ENCODE measurements at regions not wholly inside any gene's neighbourhood (a gene's known extent, or its start where the extent isn't known, plus 50 kb on each side); places are given as distances from the start of the nearest gene placed in this dataset.
"Not testable (repeated sequence)": the region's sequence is repeated elsewhere in the genome, so short reads cannot be mapped to it uniquely, and the experiment has no call there.

GRCh38 chr6:10343320-10343719, 71.6 kb downstream of the TFAP2A start:
- peaks cover 4% of the 10 kb centered on the region for H3K27me3 Mint-ChIP-seq (ENCODE audit: insufficient read depth)
- Histone ChIP-seq H3K27ac (ENCODE audit: low read depth, low read length) (no peak overlapping the region), H3K9me3 (ENCODE audit: control insufficient read depth, low read length) (no peaks in the 10 kb centered on the region), H3K4me3 (ENCODE audit: low read length) (no peak overlapping the region), H3K36me3 (ENCODE audit: control insufficient read depth, insufficient read depth, low read length) (no peaks in the 10 kb centered on the region), H3K9ac (ENCODE audit: extremely low read depth, low read length, poor library complexity, severe bottlenecking) (no peak overlapping the region), H3K27me3 (ENCODE audit: control insufficient read depth, insufficient read depth, low read length, poor library complexity, severe bottlenecking) (no peaks in the 10 kb centered on the region), H3K4me1 (ENCODE audit: control insufficient read depth, insufficient read depth, low read length) (no peaks in the 10 kb centered on the region)
- no peaks in the 10 kb centered on the region for H3K9me3 Mint-ChIP-seq
- no peak for DNase-seq
- peak; percentile 57 for TF ChIP-seq CTCF (conservative IDR thresholded peaks at IDR 0.05)
- H3K27ac Mint-ChIP-seq, result no peak overlapping the region
- WGBS, 2 experiments (ENCODE audit: insufficient coverage in 1 of 2, insufficient read length in 1 of 2), result 71 to 82% methylated on average over 2 to 4 of the region's 4 CpGs
- no peaks in the 10 kb centered on the region for H3K36me3 Mint-ChIP-seq (ENCODE audit: low read depth)
- no peaks in the 10 kb centered on the region for H3K4me1 Mint-ChIP-seq
- H3K4me3 Mint-ChIP-seq, result no peak overlapping the region

- Mint-ChIP-seq H3K9me3 (peaks cover 2% of the 10 kb centered on the region), H3K4me3 (no peak overlapping the region), H3K4me1 (no peaks in the 10 kb centered on the region), H3K36me3 (ENCODE audit: low read depth) (no peaks in the 10 kb centered on the region), H3K27me3 (ENCODE audit: insufficient read depth) (peaks cover 2% of the 10 kb centered on the region), H3K27ac (no peak overlapping the region)
- no peak overlapping the region for H3K4me3 ChIP-seq (ENCODE audit: low read length)
- no peaks in the 10 kb centered on the region for H3K4me1 ChIP-seq (ENCODE audit: control insufficient read depth, insufficient read depth, low read length)
- no peak overlapping the region for H3K9ac ChIP-seq (ENCODE audit: extremely low read depth, low read length, poor library complexity, severe bottlenecking)
- no peaks in the 10 kb centered on the region for H3K9me3 ChIP-seq (ENCODE audit: control insufficient read depth, low read length)
- no peaks in the 10 kb centered on the region for H3K27me3 ChIP-seq (ENCODE audit: control insufficient read depth, insufficient read depth, low read length, poor library complexity, severe bottlenecking)
- WGBS, 2 experiments (ENCODE audit: insufficient coverage in 1 of 2, insufficient read length in 1 of 2), result 89 to 92% methylated on average over 2 to 4 of the region's 4 CpGs
- H3K36me3 ChIP-seq (ENCODE audit: control insufficient read depth, insufficient read depth, low read length), result no peaks in the 10 kb centered on the region
- DNase-seq, result no peak
- H3K27ac ChIP-seq (ENCODE audit: low read depth, low read length), result no peak overlapping the region
- no peak for TF ChIP-seq CTCF (conservative IDR thresholded peaks at IDR 0.05)
Observed at GRCh38 chr6:10341605-10342004, 73.3 kb downstream of the TFAP2A start.

- H3K9me3 ChIP-seq (ENCODE audit: control insufficient read depth, low read length), result no peaks in the 10 kb centered on the region
- Mint-ChIP-seq H3K27ac (no peak overlapping the region), H3K27me3 (ENCODE audit: insufficient read depth) (peaks cover 3% of the 10 kb centered on the region), H3K9me3 (peaks cover 2% of the 10 kb centered on the region), H3K4me3 (no peak overlapping the region), H3K36me3 (ENCODE audit: low read depth) (no peaks in the 10 kb centered on the region), H3K4me1 (no peaks in the 10 kb centered on the region)
- no peaks in the 10 kb centered on the region for H3K4me1 ChIP-seq (ENCODE audit: control insufficient read depth, insufficient read depth, low read length)
- 88 to 95% methylated on average over 10 to 16 of the region's 16 CpGs for WGBS, 2 experiments (ENCODE audit: insufficient coverage in 1 of 2, insufficient read length in 1 of 2)
- no peak overlapping the region for H3K9ac ChIP-seq (ENCODE audit: extremely low read depth, low read length, poor library complexity, severe bottlenecking)
- H3K4me3 ChIP-seq (ENCODE audit: low read length), result no peak overlapping the region
- TF ChIP-seq CTCF (conservative IDR thresholded peaks at IDR 0.05), result no peak
- no peaks in the 10 kb centered on the region for H3K27me3 ChIP-seq (ENCODE audit: control insufficient read depth, insufficient read depth, low read length, poor library complexity, severe bottlenecking)
- H3K36me3 ChIP-seq (ENCODE audit: control insufficient read depth, insufficient read depth, low read length), result no peaks in the 10 kb centered on the region
- DNase-seq, result no peak
- no peak overlapping the region for H3K27ac ChIP-seq (ENCODE audit: low read depth, low read length)
Observed at GRCh38 chr6:10338151-10338550, 76.7 kb downstream of the TFAP2A start.

- H3K27ac Mint-ChIP-seq; H3K27ac ChIP-seq (ENCODE audit: low read depth, low read length); H3K4me1 Mint-ChIP-seq; H3K36me3 Mint-ChIP-seq (ENCODE audit: low read depth); H3K4me3 Mint-ChIP-seq; H3K9ac ChIP-seq (ENCODE audit: extremely low read depth, low read length, poor library complexity, severe bottlenecking); H3K36me3 ChIP-seq (ENCODE audit: control insufficient read depth, insufficient read depth, low read length); H3K9me3 ChIP-seq (ENCODE audit: control insufficient read depth, low read length); H3K27me3 Mint-ChIP-seq (ENCODE audit: insufficient read depth); DNase-seq; H3K9me3 Mint-ChIP-seq; H3K27me3 ChIP-seq (ENCODE audit: control insufficient read depth, insufficient read depth, low read length, poor library complexity, severe bottlenecking); H3K4me1 ChIP-seq (ENCODE audit: control insufficient read depth, insufficient read depth, low read length); H3K4me3 ChIP-seq (ENCODE audit: low read length): not testable (repeated sequence)
- 92% methylated on average over 27 of the region's 27 CpGs; no CpG with 5 or more reads in 1 of the 2 experiments for WGBS, 2 experiments (ENCODE audit: insufficient coverage in 1 of 2, insufficient read length in 1 of 2)
Observed at GRCh38 chr6:10337376-10337775, 77.5 kb downstream of the TFAP2A start.

Data from endodermal cell (in vitro differentiated cells).